ENCODE measurements at regions not wholly inside any gene's neighbourhood (a gene's known extent, or its start where the extent isn't known, plus 50 kb on each side); places are given as distances from the start of the nearest gene placed in this dataset.

DNA sequence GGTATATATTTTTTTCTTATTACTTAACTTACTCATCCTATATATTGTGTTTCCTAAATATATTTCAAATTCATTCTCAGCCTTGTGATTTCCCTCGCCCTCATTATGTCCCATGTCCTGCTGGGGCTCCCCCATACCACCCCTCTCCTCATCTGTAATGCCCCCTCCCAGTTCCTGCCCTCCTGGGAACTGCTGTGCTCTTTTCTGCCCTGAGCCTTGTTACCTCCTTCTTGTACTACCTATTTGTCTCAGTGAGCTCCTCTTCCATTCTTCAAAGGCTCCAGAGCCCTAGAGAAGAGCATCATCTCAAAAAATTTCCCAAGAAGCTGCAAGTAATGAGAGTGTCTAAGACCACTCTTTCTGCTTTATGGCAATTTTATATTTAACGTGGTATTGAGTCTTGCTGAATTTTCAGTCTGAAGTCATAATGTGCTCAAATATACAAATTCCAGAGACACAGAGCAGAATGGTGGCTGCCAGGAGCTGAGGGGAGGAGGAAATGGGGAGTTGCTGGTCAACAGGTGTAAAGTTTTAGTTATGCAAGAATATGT, 66.5 kb upstream of the TOP3B start:
- TF ChIP-seq, protein P1, sequence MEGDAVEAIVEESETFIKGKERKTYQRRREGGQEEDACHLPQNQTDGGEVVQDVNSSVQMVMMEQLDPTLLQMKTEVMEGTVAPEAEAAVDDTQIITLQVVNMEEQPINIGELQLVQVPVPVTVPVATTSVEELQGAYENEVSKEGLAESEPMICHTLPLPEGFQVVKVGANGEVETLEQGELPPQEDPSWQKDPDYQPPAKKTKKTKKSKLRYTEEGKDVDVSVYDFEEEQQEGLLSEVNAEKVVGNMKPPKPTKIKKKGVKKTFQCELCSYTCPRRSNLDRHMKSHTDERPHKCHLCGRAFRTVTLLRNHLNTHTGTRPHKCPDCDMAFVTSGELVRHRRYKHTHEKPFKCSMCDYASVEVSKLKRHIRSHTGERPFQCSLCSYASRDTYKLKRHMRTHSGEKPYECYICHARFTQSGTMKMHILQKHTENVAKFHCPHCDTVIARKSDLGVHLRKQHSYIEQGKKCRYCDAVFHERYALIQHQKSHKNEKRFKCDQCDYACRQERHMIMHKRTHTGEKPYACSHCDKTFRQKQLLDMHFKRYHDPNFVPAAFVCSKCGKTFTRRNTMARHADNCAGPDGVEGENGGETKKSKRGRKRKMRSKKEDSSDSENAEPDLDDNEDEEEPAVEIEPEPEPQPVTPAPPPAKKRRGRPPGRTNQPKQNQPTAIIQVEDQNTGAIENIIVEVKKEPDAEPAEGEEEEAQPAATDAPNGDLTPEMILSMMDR (IDR thresholded peaks at IDR 0.05), result no peak
- no peak overlapping the region for H3K4me3 ChIP-seq
- no peak overlapping the region for H3K27ac ChIP-seq
- no peak for ATAC-seq
- no peak for DNase-seq
- intact Hi-C loops (cut with DNase I), result no loop called here
- peaks cover 3% of the 10 kb centered on the region for H3K27me3 ChIP-seq (ENCODE audit: low read depth)
- no peaks in the 10 kb centered on the region for H3K4me1 ChIP-seq
- no peaks in the 10 kb centered on the region for H3K36me3 ChIP-seq
- H3K9me3 ChIP-seq, result no peaks in the 10 kb centered on the region

DNA sequence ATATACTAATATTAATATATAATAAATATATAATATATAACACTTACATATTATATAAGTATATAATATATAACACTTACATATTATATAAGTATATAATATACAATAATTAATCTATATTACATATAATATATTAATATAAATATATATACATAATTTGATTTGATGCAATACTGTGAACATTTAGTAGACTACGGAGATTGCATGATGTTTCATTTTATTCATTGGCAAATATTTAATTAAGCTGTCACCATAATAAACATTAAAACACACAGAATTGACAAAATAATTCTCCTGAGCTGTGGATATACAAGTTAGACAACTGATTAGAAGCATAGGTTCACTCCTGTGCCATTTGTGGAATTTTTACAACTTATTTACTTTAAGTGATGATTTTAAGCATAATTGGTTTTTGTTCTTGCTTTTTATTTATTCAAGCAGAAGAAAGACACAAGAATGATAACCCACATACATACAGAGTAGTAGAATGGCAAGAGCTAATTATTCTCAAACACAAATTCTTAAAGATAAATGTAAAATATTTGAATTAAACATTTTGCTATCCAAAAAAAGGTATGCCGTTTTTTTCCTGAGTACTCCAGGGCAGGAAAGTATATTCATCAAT, 65.8 kb upstream of the TOP3B start:
- H3K27me3 ChIP-seq (ENCODE audit: low read depth), result peaks cover 3% of the 10 kb centered on the region
- DNase-seq (no peak), ATAC-seq (no peak)
- no peak overlapping the region for H3K27ac ChIP-seq
- TF ChIP-seq, protein P1 (IDR thresholded peaks at IDR 0.05), result no peak
- intact Hi-C loops (cut with DNase I), result no loop called here
- no peaks in the 10 kb centered on the region for H3K36me3 ChIP-seq
- no peaks in the 10 kb centered on the region for H3K4me1 ChIP-seq
- H3K9me3 ChIP-seq, result no peaks in the 10 kb centered on the region
- H3K4me3 ChIP-seq, result no peak overlapping the region

DNA sequence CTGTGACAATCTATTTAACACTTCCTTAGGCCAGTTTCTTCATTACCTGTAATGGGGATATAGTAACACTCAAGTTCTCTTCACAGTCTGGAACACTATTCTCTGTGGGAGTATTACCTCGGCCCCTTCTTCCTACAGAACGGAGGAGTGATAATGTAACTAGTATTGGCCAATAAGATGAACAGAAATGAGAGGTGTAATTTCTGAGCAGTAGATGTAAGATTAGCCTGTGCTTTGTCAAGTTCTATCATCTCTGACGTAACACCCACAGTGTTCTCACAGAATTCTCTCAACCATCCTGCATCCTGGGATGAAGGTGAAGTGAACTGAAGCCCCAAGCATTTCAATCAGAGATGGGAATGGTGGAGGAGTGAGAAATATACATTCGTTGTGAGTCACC, 65.2 kb upstream of the TOP3B start:
- no peak for ATAC-seq
- TF ChIP-seq, protein P1 (IDR thresholded peaks at IDR 0.05), result no peak
- Histone ChIP-seq H3K4me3 (no peak overlapping the region), H3K27ac (no peak overlapping the region), H3K9me3 (no peaks in the 10 kb centered on the region), H3K27me3 (ENCODE audit: low read depth) (peaks cover 3% of the 10 kb centered on the region), H3K36me3 (no peaks in the 10 kb centered on the region), H3K4me1 (no peaks in the 10 kb centered on the region)
- no peak for DNase-seq
- intact Hi-C loops (cut with DNase I), result no loop called here

DNA sequence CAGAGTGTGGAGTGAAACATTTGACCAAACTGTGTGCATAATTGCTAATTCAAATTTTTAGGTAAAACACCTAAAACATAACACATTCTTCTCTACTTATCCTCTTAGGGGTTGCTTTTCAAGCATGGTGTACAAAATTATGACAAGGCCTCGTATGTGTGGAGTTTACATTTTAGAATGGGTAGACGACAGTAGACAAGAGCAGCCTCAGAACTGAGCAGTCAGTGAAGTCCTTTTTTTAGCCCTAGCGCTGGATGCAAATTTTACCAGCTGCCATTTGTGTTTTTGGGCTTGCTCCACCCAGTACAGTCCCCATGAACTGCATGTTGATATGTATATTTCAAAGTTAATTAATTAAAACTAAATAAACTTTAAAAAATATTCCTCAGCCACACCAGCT, 64.7 kb upstream of the TOP3B start:
- no peak for ATAC-seq
- Histone ChIP-seq H3K4me3 (no peak overlapping the region), H3K27ac (no peak overlapping the region), H3K4me1 (no peaks in the 10 kb centered on the region), H3K9me3 (no peaks in the 10 kb centered on the region), H3K27me3 (ENCODE audit: low read depth) (peaks cover 3% of the 10 kb centered on the region), H3K36me3 (no peaks in the 10 kb centered on the region)
- DNase-seq, result no peak
- intact Hi-C loops (cut with DNase I), result no loop called here
- TF ChIP-seq, protein P1 (IDR thresholded peaks at IDR 0.05), result no peak

DNA sequence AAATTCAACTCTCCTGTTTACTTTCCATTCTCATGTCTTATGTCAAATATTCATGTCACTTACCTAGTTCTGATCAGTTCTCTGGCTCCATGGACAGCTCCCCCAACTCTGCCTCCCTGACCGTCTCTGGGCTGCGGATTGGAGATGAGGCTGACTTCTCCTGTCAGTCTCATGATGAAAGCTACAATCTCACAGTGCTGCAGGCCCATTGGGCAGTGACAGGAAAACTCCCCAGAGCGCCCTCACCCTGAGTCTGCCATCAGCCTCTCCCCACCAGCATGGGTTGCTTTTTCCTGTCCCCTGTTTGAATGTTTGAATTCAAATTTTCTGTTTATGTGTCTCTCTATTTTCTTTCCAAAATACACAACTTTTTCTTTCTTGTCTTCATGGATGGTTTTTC, 63.8 kb upstream of the TOP3B start:
- DNase-seq, result no peak
- peaks cover 3% of the 10 kb centered on the region for H3K27me3 ChIP-seq (ENCODE audit: low read depth)
- no peaks in the 10 kb centered on the region for H3K36me3 ChIP-seq
- H3K4me3 ChIP-seq, result no peak overlapping the region
- no peaks in the 10 kb centered on the region for H3K4me1 ChIP-seq
- no peak for ATAC-seq
- intact Hi-C loops (cut with DNase I), result no loop called here
- TF ChIP-seq, protein P1 (IDR thresholded peaks at IDR 0.05), result no peak
- no peak overlapping the region for H3K27ac ChIP-seq
- H3K9me3 ChIP-seq, result no peaks in the 10 kb centered on the region
